ENCODE measurements at regions not wholly inside any gene's neighbourhood (a gene's known extent, or its start where the extent isn't known, plus 50 kb on each side); places are given as distances from the start of the nearest gene placed in this dataset.
"Not testable (repeated sequence)": the region's sequence is repeated elsewhere in the genome, so short reads cannot be mapped to it uniquely, and the experiment has no call there.

DNA sequence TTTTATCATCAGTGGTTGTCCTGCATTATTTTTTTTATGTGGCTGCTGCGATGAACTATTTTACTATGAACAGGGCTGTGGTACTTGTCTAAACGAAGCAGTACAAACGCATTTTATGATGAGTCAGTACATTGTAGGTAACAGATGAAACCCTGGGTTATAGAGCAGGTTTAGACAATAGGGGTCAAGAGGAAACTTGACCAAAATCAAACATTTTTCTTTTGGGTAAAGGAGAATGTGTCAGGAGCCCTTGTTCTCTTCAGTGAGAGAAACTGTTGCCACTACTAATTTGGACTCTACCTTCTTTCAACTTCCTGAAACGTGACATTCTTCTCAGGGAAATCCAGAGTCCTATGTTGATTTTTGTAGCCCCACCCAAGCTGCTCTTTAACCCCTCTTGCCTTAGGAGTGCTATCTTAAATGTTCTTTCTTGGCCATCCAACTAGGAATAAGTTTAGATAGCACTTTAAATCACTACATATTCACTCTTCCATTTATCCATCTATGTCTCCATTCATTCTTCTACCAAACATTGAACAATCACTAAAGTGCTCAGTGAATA, 415.8 kb upstream of the NR3C2 start:
- DNase-seq (ENCODE audit: low read depth), result no peak

- no peak for DNase-seq (ENCODE audit: low read depth)
Observed at GRCh38 chr4:148857239-148857972, 415.2 kb upstream of the NR3C2 start.

GRCh38 chr4:148854203-148854602, 412.0 kb upstream of the NR3C2 start:
- no peak for DNase-seq (ENCODE audit: low read depth)

DNA sequence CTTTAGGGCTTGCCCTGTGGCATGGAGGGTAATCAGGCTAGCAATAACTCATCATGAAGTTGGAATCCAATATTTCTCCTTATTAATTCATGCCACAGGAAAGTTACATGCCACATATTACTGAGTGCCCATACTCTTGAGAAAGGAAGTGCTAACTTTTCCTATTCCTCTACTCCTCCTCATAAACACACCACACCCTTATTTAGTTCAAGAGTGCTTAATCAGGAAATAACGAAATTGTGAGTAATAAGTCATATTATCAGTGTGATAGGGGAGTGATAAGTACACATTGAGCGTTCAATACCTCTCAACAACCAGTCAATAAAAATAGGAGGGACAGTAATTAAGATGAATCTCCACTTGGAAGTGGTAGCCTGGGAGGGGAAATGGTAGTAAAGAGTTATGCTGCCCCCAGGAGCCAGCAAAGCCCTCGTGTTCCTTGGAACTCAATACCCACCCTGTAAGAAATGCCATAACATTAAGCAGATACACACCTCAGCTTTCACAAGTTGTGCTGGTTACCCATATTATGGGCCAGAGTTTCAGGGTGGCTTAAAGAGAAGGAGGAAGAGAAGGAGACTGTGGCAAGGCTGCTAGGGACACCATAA, 410.0 kb upstream of the NR3C2 start:
- no peak for DNase-seq (ENCODE audit: low read depth)

- no peak for DNase-seq (ENCODE audit: low read depth)
Observed at GRCh38 chr4:148850257-148850995, 408.2 kb upstream of the NR3C2 start.

- no peak for DNase-seq (ENCODE audit: low read depth)
Observed at GRCh38 chr4:148849581-148849980, 407.4 kb upstream of the NR3C2 start.

GRCh38 chr4:148847544-148848255, 405.5 kb upstream of the NR3C2 start:
- no peak for DNase-seq (ENCODE audit: low read depth)

DNA sequence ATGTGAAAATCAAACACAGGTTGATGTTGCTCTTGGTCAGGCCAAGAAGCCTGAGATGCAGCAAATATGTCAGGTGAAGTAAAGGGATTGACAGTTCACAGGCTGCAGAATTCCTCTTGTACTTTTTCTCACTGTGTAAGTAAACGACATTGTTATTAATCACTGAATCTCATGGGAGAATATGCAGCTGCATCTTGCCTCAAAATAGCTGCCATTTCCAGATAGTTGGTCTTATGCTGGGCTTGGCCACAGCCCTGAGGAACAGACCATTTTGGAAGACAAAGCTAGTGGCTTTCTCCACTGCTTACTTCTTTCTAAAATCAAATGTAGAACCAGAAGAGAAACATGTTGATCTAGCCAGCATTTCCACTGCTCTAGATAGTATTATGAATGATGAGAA, 403.4 kb upstream of the NR3C2 start:
- no peak for DNase-seq (ENCODE audit: low read depth)

DNA sequence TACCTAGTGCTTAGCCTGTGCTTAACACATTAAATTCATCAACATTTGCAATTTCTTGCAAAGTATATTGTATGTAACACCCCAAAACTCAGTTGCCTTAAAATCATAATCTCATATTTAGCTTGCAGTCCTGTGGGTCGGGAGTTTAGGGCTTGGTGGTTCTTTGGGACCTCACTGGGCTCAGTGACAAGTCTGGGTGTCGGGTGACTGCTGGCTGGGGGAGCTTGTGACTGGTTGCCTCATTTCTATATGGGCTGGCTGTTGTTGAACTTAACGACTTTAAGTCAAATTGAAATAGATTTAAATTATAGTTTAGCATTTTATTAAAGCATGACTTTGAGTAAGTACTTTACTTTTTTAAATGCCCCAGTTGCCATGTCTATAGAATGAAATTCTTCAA, 401.4 kb upstream of the NR3C2 start:
- DNase-seq (ENCODE audit: low read depth), result no peak

DNA sequence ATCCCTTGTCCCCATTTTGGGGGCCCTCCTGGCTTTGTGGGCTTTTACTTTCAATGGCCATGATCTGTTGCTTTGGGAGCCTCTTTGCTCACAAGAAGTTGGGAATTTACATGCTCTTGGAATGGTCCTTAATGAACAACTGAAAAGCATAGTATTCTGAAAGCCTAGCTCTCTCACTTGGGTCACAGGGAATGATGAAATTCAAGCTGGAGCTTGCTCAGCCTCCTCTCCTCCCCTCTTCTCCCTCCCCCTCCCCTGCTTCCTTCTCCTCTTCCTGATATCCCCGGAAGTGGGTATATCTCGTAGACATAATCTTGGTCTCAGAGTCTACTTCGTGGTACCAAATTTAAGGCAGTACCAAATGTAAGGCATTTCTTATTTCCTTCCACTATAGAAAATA, 400.6 kb upstream of the NR3C2 start:
- DNase-seq (ENCODE audit: low read depth), result no peak

GRCh38 chr4:148837571-148837970, 395.4 kb upstream of the NR3C2 start:
- not testable (repeated sequence) for DNase-seq (ENCODE audit: low read depth)

DNA sequence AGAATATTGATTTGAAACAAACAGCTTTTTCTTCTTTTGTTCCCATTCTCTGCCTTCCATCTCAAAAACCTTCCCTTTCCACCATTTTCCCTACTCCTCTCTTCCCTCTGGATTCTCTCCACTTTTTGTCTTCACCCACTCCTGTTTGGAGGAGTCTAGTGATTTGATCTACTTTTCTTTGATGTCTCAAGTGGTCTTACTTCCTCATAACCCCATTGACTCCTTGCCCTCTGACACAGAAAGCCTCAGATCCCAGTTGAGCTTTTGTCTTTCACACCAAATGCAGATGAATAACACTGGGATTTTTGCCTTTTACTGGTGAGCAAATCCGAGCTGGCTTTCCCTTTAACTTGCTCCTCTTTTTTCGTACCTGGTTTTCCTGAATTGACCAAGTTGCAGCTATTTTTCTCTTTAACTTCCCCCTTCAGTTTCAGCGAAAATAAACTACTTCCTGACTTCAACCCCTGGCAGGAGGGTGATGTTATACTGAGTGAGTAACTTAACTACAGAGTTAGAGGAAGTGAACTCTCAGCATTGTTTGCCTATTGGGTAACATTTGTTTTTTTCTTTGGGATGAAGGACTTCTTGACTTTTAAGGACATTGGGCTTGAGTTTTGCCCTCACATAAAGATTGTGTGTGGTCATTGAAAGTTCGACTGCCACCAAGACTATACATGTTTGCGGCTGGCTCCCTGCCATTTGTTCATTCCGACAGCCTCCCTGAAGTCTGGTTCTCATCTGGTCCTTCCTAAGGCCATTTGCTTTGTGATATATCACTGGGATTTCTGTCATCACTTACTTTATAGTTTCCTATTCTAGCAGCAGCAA, 392.8 kb upstream of the NR3C2 start:
- peak; percentile 8 for DNase-seq (ENCODE audit: low read depth)

DNA sequence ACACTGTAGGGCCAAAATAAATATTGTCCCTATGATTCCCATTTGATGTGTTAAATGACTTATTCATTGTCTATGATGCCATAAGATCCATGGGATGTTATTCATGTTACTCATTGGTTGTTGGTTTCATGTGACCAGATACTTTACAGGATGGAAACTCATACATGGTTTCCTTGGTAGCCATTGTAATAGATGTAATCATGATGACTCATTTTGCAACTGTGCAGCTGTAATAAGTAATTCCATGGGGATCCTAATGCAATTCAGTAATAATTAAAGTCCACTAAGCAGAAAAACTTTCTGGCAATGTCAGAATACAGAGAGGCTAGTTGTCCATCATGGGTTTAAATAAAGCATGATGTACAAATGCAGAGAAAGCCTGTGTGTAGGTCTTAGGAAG, 389.7 kb upstream of the NR3C2 start:
- DNase-seq (ENCODE audit: low read depth), result peak; percentile 78

GRCh38 chr4:148828291-148828690, 386.1 kb upstream of the NR3C2 start:
- no peak for DNase-seq (ENCODE audit: low read depth)

- DNase-seq (ENCODE audit: low read depth), result no peak
Observed at GRCh38 chr4:148827781-148828180, 385.6 kb upstream of the NR3C2 start.

DNA sequence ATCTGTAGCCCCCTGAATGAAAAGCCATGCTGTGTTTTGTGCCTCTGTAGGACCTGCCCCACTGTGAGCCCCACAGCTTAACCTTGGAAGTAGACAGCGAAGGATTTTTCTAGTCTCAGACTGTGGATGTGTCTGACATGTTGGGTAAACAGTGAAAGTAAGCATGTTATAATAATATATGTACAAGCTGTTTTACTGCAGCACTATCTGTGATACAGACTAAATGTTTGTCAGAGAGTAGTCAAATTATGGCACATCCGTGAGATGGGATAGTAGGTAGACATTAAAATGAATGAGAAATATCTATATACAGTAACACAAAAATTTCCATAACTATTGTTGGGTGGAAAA, 381.2 kb upstream of the NR3C2 start:
- no peak for DNase-seq (ENCODE audit: low read depth)

DNA sequence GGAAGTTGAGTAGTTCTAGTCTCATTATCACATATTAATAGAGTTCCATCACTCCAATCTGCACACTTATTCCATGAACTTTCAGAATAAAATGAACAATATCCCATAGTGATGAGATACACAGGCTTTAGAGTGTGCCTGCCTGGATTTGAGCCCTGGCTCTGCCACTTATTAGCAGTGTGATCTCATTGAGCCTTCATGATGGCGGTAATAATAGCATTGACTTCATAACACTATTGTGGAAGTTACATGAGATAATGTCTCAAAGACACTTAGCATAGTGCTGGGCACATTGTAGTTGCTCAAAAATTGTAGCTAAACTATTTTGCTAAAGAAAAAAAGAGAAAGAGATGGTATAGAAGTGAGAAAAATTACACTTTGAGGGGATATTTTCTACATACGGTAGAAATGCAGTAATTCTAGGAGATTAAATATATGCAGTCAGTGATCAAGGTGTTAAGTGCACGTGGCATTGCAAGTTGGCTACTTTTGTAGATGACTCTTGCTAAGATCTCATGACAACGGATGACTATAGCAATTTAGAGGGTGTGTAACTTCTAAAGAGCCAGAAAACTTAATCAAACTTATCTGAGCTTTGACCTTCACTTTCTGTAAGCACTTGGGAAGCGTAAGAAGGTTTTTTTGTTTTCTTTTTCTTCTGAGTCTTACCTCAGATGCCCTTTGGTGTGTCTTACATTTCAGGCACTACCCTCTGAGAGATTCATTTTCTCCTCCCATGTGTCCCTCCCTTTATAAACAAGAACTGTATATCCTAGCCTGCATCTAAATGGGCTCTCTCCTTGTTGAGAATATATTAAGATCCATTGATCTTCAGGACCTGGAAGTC, 380.6 kb upstream of the NR3C2 start:
- DNase-seq (ENCODE audit: low read depth), result no peak

GRCh38 chr4:148814030-148814429, 371.8 kb upstream of the NR3C2 start:
- no peak for DNase-seq (ENCODE audit: low read depth)

- no peak for DNase-seq (ENCODE audit: low read depth)
Observed at GRCh38 chr4:148813289-148813688, 371.1 kb upstream of the NR3C2 start.

DNA sequence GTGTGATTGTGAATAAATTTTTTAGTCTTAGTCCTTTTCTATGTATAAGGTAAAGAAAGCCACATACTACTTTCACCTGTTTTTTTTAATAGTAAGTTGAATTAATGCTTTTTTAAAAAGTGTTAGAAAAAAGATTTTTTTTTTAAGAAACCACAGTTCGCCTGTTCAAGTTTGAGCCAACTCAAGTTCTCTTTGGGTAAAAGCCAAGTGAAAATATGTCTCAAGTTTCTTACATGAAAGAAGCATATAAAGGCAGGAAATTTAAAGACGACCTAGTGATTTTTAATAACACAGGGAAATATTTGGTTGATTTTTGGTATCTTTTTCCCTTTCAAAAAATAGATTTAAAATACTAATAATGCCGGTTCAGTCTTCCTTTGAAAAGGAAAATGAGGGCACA, 369.9 kb upstream of the NR3C2 start:
- no peak for DNase-seq (ENCODE audit: low read depth)

DNA sequence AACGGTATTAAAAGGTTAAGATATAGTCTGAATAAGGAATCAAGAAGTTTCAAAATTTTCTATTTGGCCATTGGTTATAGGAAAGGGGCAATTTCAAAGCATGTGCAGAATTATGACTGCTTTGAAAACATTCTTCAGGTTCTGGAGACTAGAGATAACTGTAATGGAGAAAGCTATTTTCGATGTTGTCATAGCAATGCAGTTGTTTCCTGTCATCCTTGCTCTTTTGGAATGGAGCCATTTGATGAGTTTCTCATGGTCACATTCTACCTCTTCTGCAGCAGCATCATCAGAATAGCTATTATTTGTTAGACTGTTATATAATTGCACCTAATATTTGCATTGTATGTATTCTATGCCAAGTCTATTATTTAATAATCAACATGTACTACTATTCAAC, 368.2 kb upstream of the NR3C2 start:
- DNase-seq (ENCODE audit: low read depth), result no peak

Measured in HS-5 (cell line).